ENCODE measurements at regions not wholly inside any gene's neighbourhood (a gene's known extent, or its start where the extent isn't known, plus 50 kb on each side); places are given as distances from the start of the nearest gene placed in this dataset.
"Not testable (repeated sequence)": the region's sequence is repeated elsewhere in the genome, so short reads cannot be mapped to it uniquely, and the experiment has no call there.

- H3K9me3 Mint-ChIP-seq (ENCODE audit: unreplicated experiment): peaks cover 11% of the 10 kb centered on the region
- peaks cover 2% of the 10 kb centered on the region for H3K27me3 Mint-ChIP-seq (ENCODE audit: low read depth, unreplicated experiment)
Measured at GRCh38 chr1:166418344-166418933, 251.6 kb upstream of the FAM78B start.

GRCh38 chr1:166422586-166422985, 255.8 kb upstream of the FAM78B start:
- not testable (repeated sequence) for H3K36me3 Mint-ChIP-seq (ENCODE audit: low read depth, unreplicated experiment); H3K4me1 Mint-ChIP-seq (ENCODE audit: low read depth, unreplicated experiment); H3K4me3 Mint-ChIP-seq (ENCODE audit: unreplicated experiment); H2AFZ ChIP-seq (ENCODE audit: low read depth, low read length); H3K27ac Mint-ChIP-seq (ENCODE audit: unreplicated experiment); H3K4me2 ChIP-seq (ENCODE audit: low read length); H3K27me3 ChIP-seq (ENCODE audit: insufficient read depth, low read length); H3K4me1 ChIP-seq (ENCODE audit: insufficient read depth, low read length); H3K79me2 ChIP-seq (ENCODE audit: insufficient read depth, low read length); H3K4me3 ChIP-seq (ENCODE audit: insufficient read depth, low read depth, low read length); H3K9me3 ChIP-seq (ENCODE audit: insufficient read depth, low read depth, low read length); H3K9ac ChIP-seq (ENCODE audit: low read length); DNase-seq (ENCODE audit: low read depth); H3K27ac ChIP-seq (ENCODE audit: low read depth, low read length); H3K36me3 ChIP-seq (ENCODE audit: insufficient read depth, low read length); FAIRE-seq; H4K20me1 ChIP-seq (ENCODE audit: insufficient read depth, low read length); H3K27me3 Mint-ChIP-seq (ENCODE audit: low read depth, unreplicated experiment); H3K9me3 Mint-ChIP-seq (ENCODE audit: unreplicated experiment)

More at GRCh38 chr1:166418344-166418933, 251.6 kb upstream of the FAM78B start:
- Histone ChIP-seq H3K79me2 (ENCODE audit: insufficient read depth, low read length) (no peaks in the 10 kb centered on the region), H3K27ac (ENCODE audit: low read depth, low read length) (no peak overlapping the region), H3K4me2 (ENCODE audit: low read length) (no peak overlapping the region), H3K4me1 (ENCODE audit: insufficient read depth, low read length) (no peaks in the 10 kb centered on the region), H3K9ac (ENCODE audit: low read length) (no peak overlapping the region), H3K4me3 (ENCODE audit: insufficient read depth, low read depth, low read length) (no peak overlapping the region), H3K36me3 (ENCODE audit: insufficient read depth, low read length) (no peaks in the 10 kb centered on the region), H3K9me3 (ENCODE audit: insufficient read depth, low read depth, low read length) (no peaks in the 10 kb centered on the region), H2AFZ (ENCODE audit: low read depth, low read length) (no peak overlapping the region), H3K27me3 (ENCODE audit: insufficient read depth, low read length) (no peaks in the 10 kb centered on the region), H4K20me1 (ENCODE audit: insufficient read depth, low read length) (no peaks in the 10 kb centered on the region)
- H3K36me3 Mint-ChIP-seq (ENCODE audit: low read depth, unreplicated experiment): no peaks in the 10 kb centered on the region
- FAIRE-seq (no peak), DNase-seq (ENCODE audit: low read depth) (no peak)
- no peak overlapping the region for H3K4me3 Mint-ChIP-seq (ENCODE audit: unreplicated experiment)
- TF ChIP-seq CTCF (IDR thresholded peaks at IDR 0.05; ENCODE audit: insufficient read depth, low read depth, low read length) (no peak), EZH2 (IDR thresholded peaks at IDR 0.05; ENCODE audit: insufficient read depth, low read length) (no peak)
- H3K4me1 Mint-ChIP-seq (ENCODE audit: low read depth, unreplicated experiment): no peaks in the 10 kb centered on the region
- no peak overlapping the region for H3K27ac Mint-ChIP-seq (ENCODE audit: unreplicated experiment)

GRCh38 chr1:166432655-166433054, 265.9 kb upstream of the FAM78B start:
- Histone ChIP-seq H3K4me1 (ENCODE audit: insufficient read depth, low read length) (no peaks in the 10 kb centered on the region), H3K4me3 (ENCODE audit: insufficient read depth, low read depth, low read length) (no peak overlapping the region), H2AFZ (ENCODE audit: low read depth, low read length) (no peak overlapping the region), H3K36me3 (ENCODE audit: insufficient read depth, low read length) (no peaks in the 10 kb centered on the region), H3K9me3 (ENCODE audit: insufficient read depth, low read depth, low read length) (no peaks in the 10 kb centered on the region), H3K79me2 (ENCODE audit: insufficient read depth, low read length) (no peaks in the 10 kb centered on the region), H4K20me1 (ENCODE audit: insufficient read depth, low read length) (no peaks in the 10 kb centered on the region), H3K27ac (ENCODE audit: low read depth, low read length) (no peak overlapping the region), H3K4me2 (ENCODE audit: low read length) (no peak overlapping the region), H3K9ac (ENCODE audit: low read length) (no peak overlapping the region), H3K27me3 (ENCODE audit: insufficient read depth, low read length) (no peaks in the 10 kb centered on the region)
- no peaks in the 10 kb centered on the region for H3K27me3 Mint-ChIP-seq (ENCODE audit: low read depth, unreplicated experiment)
- no peaks in the 10 kb centered on the region for H3K4me1 Mint-ChIP-seq (ENCODE audit: low read depth, unreplicated experiment)
- no peak overlapping the region for H3K27ac Mint-ChIP-seq (ENCODE audit: unreplicated experiment)
- H3K9me3 Mint-ChIP-seq (ENCODE audit: unreplicated experiment): no peaks in the 10 kb centered on the region
- DNase-seq (ENCODE audit: low read depth): no peak
- no peaks in the 10 kb centered on the region for H3K36me3 Mint-ChIP-seq (ENCODE audit: low read depth, unreplicated experiment)
- TF ChIP-seq EZH2 (IDR thresholded peaks at IDR 0.05; ENCODE audit: insufficient read depth, low read length) (no peak), CTCF (IDR thresholded peaks at IDR 0.05; ENCODE audit: insufficient read depth, low read depth, low read length) (no peak)
- FAIRE-seq: no peak
- H3K4me3 Mint-ChIP-seq (ENCODE audit: unreplicated experiment): no peak overlapping the region
